Superior temporal gyrus (tissue), 1 donor: ENCODE measurements at regions not wholly inside any gene's neighbourhood (a gene's known extent, or its start where the extent isn't known, plus 50 kb on each side); places are given as distances from the start of the nearest gene placed in this dataset.

Experiments used
- DNase-seq: peaks from one replicate; pipeline ENCODE4 v3.0.0-alpha.2; 2016; ENCODE audit errors: extremely low spot score

- no peak for DNase-seq
Observed at GRCh38 chr5:89044674-89045200, 161.8 kb upstream of the MEF2C start.

GRCh38 chr5:89043676-89044075 is 160.7 kb upstream of the MEF2C start:
- no peak for DNase-seq

DNA sequence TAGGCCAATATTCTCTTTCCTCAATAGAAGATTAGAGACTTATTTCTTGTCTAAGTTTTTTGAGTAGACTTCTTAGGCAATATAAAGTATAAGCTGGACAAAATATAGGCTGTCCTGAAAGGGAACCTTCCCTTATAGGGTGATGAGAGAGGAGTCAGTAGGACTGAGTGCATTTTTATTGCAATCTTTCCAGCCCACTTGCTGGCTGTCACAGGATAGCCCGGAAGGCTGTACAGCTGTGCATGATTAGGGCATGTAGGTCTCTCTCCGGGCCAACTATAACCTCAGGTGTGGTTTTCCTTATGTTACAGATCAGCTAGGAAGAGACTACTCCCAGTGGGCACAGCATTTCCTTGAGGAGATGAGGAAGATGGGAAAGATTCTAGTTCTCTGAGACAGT is 159.8 kb upstream of the MEF2C start:
- DNase-seq, result no peak

- DNase-seq, result no peak
Observed at GRCh38 chr5:89041976-89042375, 159.0 kb upstream of the MEF2C start.

DNA sequence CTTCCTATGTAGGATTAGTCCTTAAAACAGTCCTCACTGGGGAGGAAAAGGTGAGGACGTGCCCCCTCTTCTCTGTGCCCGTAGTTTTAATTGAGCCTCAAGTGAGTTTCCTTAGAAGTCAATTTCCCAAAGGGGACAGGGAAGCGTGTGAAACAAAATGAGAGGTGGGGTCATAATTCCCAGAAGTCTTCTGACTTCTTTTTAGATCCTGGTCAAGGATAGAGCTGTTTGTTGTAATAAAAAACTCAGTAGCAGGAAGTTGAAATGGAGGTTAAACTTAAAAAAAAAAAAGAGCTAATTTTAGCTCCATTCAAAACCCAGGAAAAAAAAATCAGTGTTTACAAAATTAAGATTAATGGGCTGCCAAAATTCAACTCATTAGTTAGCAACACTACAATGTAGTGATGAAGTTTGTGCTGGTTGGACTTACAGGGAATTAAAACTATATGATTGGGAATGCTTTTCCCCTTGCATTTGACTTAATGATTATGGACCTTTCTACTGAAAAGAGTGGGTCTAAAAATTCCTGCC is 158.3 kb upstream of the MEF2C start:
- DNase-seq, result no peak

DNA sequence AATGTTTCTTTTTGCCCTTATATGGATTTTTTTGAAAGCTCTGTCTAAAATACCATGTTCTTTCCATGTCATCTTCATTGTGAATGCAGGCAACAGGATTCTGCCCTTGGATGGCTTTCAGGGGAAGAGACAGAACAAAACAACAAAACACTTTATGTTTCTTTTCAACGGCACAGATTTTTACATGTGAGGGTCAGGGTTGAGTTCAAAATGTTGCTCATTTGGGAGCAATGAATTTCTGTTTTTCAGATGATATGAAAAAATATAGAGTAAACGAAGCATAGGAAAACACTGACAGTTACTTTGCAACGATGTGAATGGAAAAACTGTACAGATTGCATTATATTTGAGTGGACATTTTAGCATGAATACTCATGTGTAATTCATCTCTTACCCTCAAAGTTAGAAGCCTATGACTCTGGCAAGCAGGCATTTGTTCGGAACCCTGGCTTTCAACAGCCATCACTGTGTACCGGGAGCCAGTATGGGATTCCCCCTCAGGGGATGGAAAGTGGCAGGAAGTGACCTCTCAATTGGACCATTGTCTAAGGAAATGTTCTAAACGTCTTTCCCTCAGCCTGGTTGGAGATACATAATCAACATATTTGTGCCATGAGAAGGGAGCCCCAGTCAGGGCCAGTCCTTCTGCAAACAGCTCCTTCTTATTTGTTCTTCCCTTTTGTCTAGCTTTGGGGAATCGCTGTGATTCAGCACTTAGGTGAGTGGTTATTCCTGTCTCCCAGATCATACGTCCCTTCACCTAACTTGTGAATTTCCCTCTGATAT is 153.9 kb upstream of the MEF2C start:
- no peak for DNase-seq

- DNase-seq, result no peak
Observed at GRCh38 chr5:89036166-89036565, 153.2 kb upstream of the MEF2C start.

DNA sequence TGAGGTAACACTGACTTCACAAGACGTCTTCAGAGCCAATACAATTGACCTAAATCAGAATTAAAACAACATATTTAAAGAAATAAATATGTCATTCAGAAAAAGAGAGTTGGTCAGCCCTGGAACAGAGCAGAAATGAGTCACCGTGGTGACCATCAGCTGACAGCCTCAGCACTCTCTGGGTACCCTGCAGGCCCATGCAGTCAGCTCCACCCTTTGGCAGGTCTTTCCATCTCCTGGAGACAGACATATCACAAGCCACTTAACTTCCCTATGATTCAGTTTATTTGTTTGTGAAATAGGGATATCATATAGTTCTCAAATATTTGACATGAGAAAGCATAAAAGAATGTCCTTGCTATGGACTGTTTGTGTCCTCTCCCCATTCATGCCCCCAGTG is 151.6 kb upstream of the MEF2C start:
- DNase-seq, result no peak

GRCh38 chr5:89030798-89031197 is 147.8 kb upstream of the MEF2C start:
- DNase-seq, result no peak

GRCh38 chr5:89028595-89029285 is 145.8 kb upstream of the MEF2C start:
- no peak for DNase-seq

GRCh38 chr5:89024045-89024444 is 141.1 kb upstream of the MEF2C start:
- DNase-seq, result no peak

- DNase-seq, result no peak
Observed at GRCh38 chr5:89020926-89021610, 138.1 kb upstream of the MEF2C start.

GRCh38 chr5:89016741-89017303 is 133.8 kb upstream of the MEF2C start:
- DNase-seq, result no peak

GRCh38 chr5:89015409-89015808 is 132.4 kb upstream of the MEF2C start:
- DNase-seq, result no peak

DNA sequence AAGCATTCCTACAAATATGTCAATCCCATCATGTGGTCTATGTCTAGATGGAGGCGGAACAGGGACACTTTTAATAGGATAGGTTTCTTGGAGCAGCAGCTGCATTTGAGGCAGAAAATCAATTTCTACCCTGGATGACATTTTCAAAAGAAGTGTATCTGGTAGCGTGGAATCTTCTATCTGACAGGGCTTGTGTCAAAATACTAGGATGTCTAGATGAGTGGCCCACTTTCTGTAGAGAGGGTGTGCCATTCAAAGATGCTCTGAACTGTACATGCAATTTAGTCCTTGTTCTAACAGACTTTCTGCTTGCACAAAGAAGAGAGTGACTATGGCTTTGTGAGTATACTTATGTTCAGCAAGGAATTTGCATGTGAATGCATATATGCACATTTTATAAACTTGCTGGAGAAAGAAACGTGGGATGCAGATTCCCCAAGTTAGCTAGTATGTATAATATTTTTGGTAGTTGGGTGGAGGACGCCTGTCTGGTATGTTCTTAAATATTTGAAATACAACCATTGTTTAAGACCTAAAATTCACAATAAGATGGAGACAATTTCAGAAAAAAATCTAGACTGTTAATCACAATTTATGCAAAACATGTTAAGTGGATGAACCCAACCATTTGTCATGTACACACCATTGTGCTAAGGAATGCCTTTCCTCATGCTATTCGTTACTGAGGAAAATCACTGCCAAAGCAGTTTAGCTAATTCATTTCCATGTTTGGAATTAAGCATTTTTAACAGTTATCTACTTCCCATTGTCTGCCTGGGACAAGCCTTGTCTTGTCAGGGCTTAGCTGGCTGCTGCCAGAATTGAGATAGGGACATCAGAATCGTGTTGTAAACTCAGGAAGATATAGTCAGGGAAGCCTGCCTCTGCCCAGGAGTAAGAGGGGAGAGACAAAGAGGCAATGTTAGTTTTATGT is 129.1 kb upstream of the MEF2C start:
- no peak for DNase-seq

DNA sequence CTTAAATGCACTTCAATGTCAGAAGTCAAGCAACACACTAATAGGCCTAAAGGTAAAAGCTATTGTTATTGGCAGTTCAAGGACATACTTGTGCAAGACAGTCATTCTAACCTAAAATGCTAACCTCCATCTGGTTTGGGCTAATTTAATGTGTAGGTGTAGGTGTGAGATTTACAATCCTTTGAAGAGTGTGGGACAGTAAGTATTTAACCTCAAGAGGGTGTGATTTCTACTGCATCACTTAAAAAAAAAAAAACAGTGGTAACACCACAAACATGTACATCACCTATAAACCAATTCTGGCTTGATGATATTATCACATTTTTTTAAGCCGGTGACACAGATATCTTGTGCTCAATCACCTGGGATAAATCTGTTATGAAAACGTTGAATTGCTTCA is 127.5 kb upstream of the MEF2C start:
- DNase-seq, result no peak

GRCh38 chr5:89008291-89008690 is 125.3 kb upstream of the MEF2C start:
- DNase-seq, result no peak

- DNase-seq, result no peak
Observed at GRCh38 chr5:89005990-89006389, 123.0 kb upstream of the MEF2C start.

DNA sequence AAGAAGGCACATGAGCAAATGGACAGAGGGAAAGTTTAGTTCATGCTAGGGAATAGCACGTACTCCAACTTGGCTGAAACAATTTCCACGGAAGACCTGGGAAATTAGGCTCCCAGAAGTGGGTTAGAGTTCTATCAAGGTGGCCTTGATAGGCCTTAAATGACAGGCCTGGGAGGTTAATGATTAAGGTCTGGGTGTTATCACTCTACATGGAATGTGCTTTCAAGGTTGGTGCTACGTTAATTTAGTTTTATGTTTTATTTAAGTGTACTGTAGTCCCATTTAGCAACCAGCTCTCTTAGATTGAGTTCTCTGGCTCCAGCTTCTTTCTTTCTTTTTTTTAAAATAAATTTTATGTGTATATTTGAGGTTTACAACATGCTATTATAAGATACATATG is 121.4 kb upstream of the MEF2C start:
- DNase-seq, result no peak

- no peak for DNase-seq
Observed at GRCh38 chr5:89003563-89004036, 120.6 kb upstream of the MEF2C start.

GRCh38 chr5:88999853-89000252 is 116.9 kb upstream of the MEF2C start:
- no peak for DNase-seq
